Colonic mucosa (tissue), 4 donors: ENCODE measurements at regions not wholly inside any gene's neighbourhood (a gene's known extent, or its start where the extent isn't known, plus 50 kb on each side); places are given as distances from the start of the nearest gene placed in this dataset.

ENCODE experiments used
- DNase-seq: peaks from one replicate; pipeline ENCODE4 v3.0.0-alpha.2; 2020
- H3K27ac ChIP-seq: fragments of 200-600 bp; one replicate; pipeline ENCODE4 v1.8.0; 2021
- H3K27me3 ChIP-seq: fragments of 200-600 bp; one replicate; pipeline ENCODE4 v1.8.0; 2021
- H3K36me3 ChIP-seq: fragments of 200-600 bp; one replicate; pipeline ENCODE4 v1.8.0; 2021
- H3K4me1 ChIP-seq: fragments of 200-600 bp; one replicate; pipeline ENCODE4 v1.8.0; 2021; ENCODE audit warnings: mild to moderate bottlenecking
- H3K4me3 ChIP-seq: fragments of 200-600 bp; one replicate; pipeline ENCODE4 v1.8.0; 2021
- H3K9ac ChIP-seq, 2 donors: one replicate each; pipeline ENCODE4 v1.7.0; 2013; ENCODE audit warnings: control low read depth in 2 of 2, low read depth in 2 of 2, low read length in 2 of 2
- H3K9me3 ChIP-seq: fragments of 200-600 bp; one replicate; pipeline ENCODE4 v1.8.0; 2021
- CTCF ChIP-seq: fragments of 200-600 bp; IDR thresholded peaks from one replicate; pipeline ENCODE4 v1.8.0; 2022; ENCODE audit warnings: antibody characterized with exemption, mild to moderate bottlenecking
- intact Hi-C: fragments of 100-400 bp; cut with DNase I; formaldehyde crosslinking; loops from one replicate; pipeline ENCODE4 v1.14.1; 2022
- donor health status: healthy.
- donor health status: DM: no; HTN: no; CAD: no.
- donor health status: DM: no; HTN: no; CAD: no.

- intact Hi-C loops: no loop called here
- TF ChIP-seq CTCF: no peak
- H3K27me3 ChIP-seq: no peaks in the 10 kb centered on the region
- no peak overlapping the region for H3K9ac ChIP-seq
- H3K4me3 ChIP-seq: no peak overlapping the region
- no peaks in the 10 kb centered on the region for H3K36me3 ChIP-seq
- no peaks in the 10 kb centered on the region for H3K4me1 ChIP-seq
- H3K27ac ChIP-seq: no peak overlapping the region
- no peak for DNase-seq
- H3K9me3 ChIP-seq: no peaks in the 10 kb centered on the region
Observed at GRCh38 chr15:62334536-62334935, 169.5 kb upstream of the C2CD4B start.

GRCh38 chr15:62337934-62338333, 172.8 kb upstream of the C2CD4B start:
- Histone ChIP-seq H3K4me1 (no peaks in the 10 kb centered on the region), H3K27me3 (no peaks in the 10 kb centered on the region), H3K27ac (no peak overlapping the region), H3K4me3 (no peak overlapping the region), H3K9ac (no peak overlapping the region), H3K36me3 (no peaks in the 10 kb centered on the region), H3K9me3 (no peaks in the 10 kb centered on the region)
- intact Hi-C loops: no loop called here
- DNase-seq: no peak
- TF ChIP-seq CTCF: no peak

- Histone ChIP-seq H3K27me3 (no peaks in the 10 kb centered on the region), H3K9ac (no peak overlapping the region), H3K36me3 (no peaks in the 10 kb centered on the region), H3K4me1 (peaks cover 3% of the 10 kb centered on the region), H3K27ac (no peak overlapping the region), H3K9me3 (no peaks in the 10 kb centered on the region), H3K4me3 (no peak overlapping the region)
- no peak for TF ChIP-seq CTCF
- DNase-seq: no peak
- intact Hi-C loops: no loop called here
Observed at GRCh38 chr15:62338497-62338896, 173.4 kb upstream of the C2CD4B start.

GRCh38 chr15:62342959-62343358, 177.9 kb upstream of the C2CD4B start:
- Histone ChIP-seq H3K27me3 (no peaks in the 10 kb centered on the region), H3K9me3 (no peaks in the 10 kb centered on the region), H3K27ac (no peak overlapping the region), H3K9ac (no peak overlapping the region), H3K36me3 (no peaks in the 10 kb centered on the region), H3K4me3 (no peak overlapping the region), H3K4me1 (peaks cover 3% of the 10 kb centered on the region)
- intact Hi-C loops: no loop called here
- no peak for TF ChIP-seq CTCF
- DNase-seq: no peak

- intact Hi-C loops: no loop called here
Observed at GRCh38 chr15:62343397-62343796, 178.3 kb upstream of the C2CD4B start.

More at GRCh38 chr15:62343397-62343796, 178.3 kb upstream of the C2CD4B start:
- H3K36me3 ChIP-seq: no peaks in the 10 kb centered on the region
- peak; percentile 52 for DNase-seq
- no peaks in the 10 kb centered on the region for H3K9me3 ChIP-seq
- H3K4me1 ChIP-seq: peaks cover 3% of the 10 kb centered on the region
- H3K9ac ChIP-seq: no peak overlapping the region
- TF ChIP-seq CTCF: no peak
- H3K27ac ChIP-seq: no peak overlapping the region
- H3K27me3 ChIP-seq: no peaks in the 10 kb centered on the region
- no peak overlapping the region for H3K4me3 ChIP-seq
